SU-DHL-6 (cell line): ENCODE measurements at regions not wholly inside any gene's neighbourhood (a gene's known extent, or its start where the extent isn't known, plus 50 kb on each side); places are given as distances from the start of the nearest gene placed in this dataset.

Experiments
- H2AFZ ChIP-seq: fragments of 200-600 bp; sonication (generic); 2 replicates; pipeline ENCODE4 v1.6.1; 2014; ENCODE audit warnings: low read depth, mild to moderate bottlenecking, moderate library complexity, mixed read lengths, antibody characterized with exemption, low read length; ENCODE audit not compliant: severe bottlenecking
- H3F3A ChIP-seq: fragments of 200-600 bp; shearing (Covaris generic); 2 replicates; pipeline ENCODE4 v1.6.0; 2016; ENCODE audit warnings: antibody characterized with exemption, mild to moderate bottlenecking; ENCODE audit not compliant: insufficient read depth
- H3K27ac ChIP-seq: fragments of 200-600 bp; sonication (generic); 2 replicates; pipeline ENCODE4 v1.5.1; 2016; ENCODE audit warnings: low read depth, mild to moderate bottlenecking, low read length, moderate library complexity, mixed read lengths
- H3K27me3 ChIP-seq: fragments of 200-600 bp; sonication (generic), shearing (Covaris generic); 2 replicates; pipeline ENCODE4 v1.6.0; 2014; ENCODE audit warnings: mild to moderate bottlenecking, low read length
- H3K36me3 ChIP-seq: fragments of 200-600 bp; sonication (generic); 2 replicates; pipeline ENCODE4 v1.6.1; 2014; ENCODE audit warnings: mild to moderate bottlenecking, low read length, mixed read lengths
- H3K4me2 ChIP-seq: fragments of 300-600, 200-600 bp; shearing (Covaris generic), sonication (generic); 2 replicates; pipeline ENCODE4 v1.6.0; 2014; ENCODE audit warnings: low read length, low read depth, mild to moderate bottlenecking; ENCODE audit not compliant: poor library complexity, severe bottlenecking
- H3K4me3 ChIP-seq: fragments of 200-600 bp; sonication (generic); 2 replicates; pipeline ENCODE4 v1.5.1; 2014; ENCODE audit warnings: antibody characterized with exemption, low read length, mild to moderate bottlenecking, mixed read lengths; ENCODE audit not compliant: insufficient read depth, poor library complexity, severe bottlenecking
- H3K79me2 ChIP-seq: fragments of 200-600 bp; sonication (generic); 2 replicates; pipeline ENCODE4 v1.6.1; 2014; ENCODE audit warnings: mild to moderate bottlenecking, low read length, moderate library complexity; ENCODE audit not compliant: insufficient read depth
- H3K9ac ChIP-seq: fragments of 200-600 bp; sonication (generic); 2 replicates; pipeline ENCODE4 v1.7.0; 2014; ENCODE audit warnings: mild to moderate bottlenecking, low read length
- H3K9me2 ChIP-seq: fragments of 200-600 bp; sonication (generic); replicated peaks from 2 replicates; pipeline ENCODE4 v1.6.1; 2014; ENCODE audit warnings: low read length; ENCODE audit not compliant: insufficient read depth
- H3K9me3 ChIP-seq: fragments of 200-600 bp; sonication (generic); 2 replicates; pipeline ENCODE4 v1.6.1; 2014; ENCODE audit warnings: low read length, mixed read lengths; ENCODE audit not compliant: insufficient read depth
- H4K20me1 ChIP-seq: fragments of 200-600 bp; sonication (generic); 2 replicates; pipeline ENCODE4 v1.6.1; 2014; ENCODE audit warnings: low read depth, mild to moderate bottlenecking, antibody characterized with exemption, low read length, moderate library complexity, mixed read lengths
- EZH2phosphoT487 ChIP-seq: fragments of 200-600 bp; sonication (generic), shearing (Covaris generic); conservative IDR thresholded peaks from 2 replicates; pipeline ENCODE4 v1.6.1; 2018; ENCODE audit warnings: mild to moderate bottlenecking, antibody characterized with exemption, low read length, moderate library complexity, mixed read lengths
- TF ChIP-seq, protein P1 (sequence below): fragments of 200-600 bp; sonication (generic); IDR thresholded peaks from one replicate; pipeline ENCODE4 v1.5.1; 2017; ENCODE audit warnings: antibody characterized with exemption, mild to moderate bottlenecking, low read length, moderate library complexity; ENCODE audit not compliant: insufficient read depth, poor library complexity, severe bottlenecking

DNA sequence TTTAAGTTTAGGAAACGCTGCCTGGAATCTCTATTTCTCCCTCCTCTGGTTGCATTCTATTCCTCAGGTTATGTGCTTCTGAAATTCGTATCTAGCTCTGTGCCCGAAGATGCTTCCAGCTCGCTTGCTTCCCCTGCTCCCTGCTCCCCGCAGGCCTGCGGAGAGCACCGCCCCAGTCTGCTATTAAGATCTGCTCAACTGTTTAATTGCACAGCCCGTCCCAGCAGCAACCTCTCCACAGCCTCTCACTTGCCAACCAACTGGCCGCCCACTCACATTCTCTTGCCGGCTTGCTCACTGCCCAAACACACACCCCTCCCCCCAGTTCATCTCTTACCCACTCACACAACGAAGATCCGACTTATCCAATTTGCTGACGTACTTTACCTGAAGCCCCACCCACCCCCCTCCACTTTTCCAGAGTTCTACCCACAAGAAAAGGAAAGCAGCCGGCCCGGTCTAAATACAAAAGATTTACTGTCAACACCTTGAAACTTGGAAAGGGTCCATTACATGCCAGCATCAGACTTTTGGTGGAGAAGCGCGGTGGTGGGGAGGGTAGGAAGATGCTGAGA is 167.3 kb upstream of the KLF14 start:
- Histone ChIP-seq H3K79me2 (no peaks in the 10 kb centered on the region), H3K9me3 (no peaks in the 10 kb centered on the region), H4K20me1 (no peaks in the 10 kb centered on the region), H2AFZ (no peak overlapping the region), H3K27ac (no peak overlapping the region), H3K4me3 (no peak overlapping the region), H3K27me3 (no peaks in the 10 kb centered on the region), H3F3A (peaks cover 15% of the 10 kb centered on the region; the same call in 1 of the 2 replicates), H3K4me2 (no peak overlapping the region), H3K9ac (no peak overlapping the region), H3K36me3 (no peaks in the 10 kb centered on the region), H3K9me2 (no peaks in the 10 kb centered on the region)
- TF ChIP-seq EZH2phosphoT487 = no peak

DNA sequence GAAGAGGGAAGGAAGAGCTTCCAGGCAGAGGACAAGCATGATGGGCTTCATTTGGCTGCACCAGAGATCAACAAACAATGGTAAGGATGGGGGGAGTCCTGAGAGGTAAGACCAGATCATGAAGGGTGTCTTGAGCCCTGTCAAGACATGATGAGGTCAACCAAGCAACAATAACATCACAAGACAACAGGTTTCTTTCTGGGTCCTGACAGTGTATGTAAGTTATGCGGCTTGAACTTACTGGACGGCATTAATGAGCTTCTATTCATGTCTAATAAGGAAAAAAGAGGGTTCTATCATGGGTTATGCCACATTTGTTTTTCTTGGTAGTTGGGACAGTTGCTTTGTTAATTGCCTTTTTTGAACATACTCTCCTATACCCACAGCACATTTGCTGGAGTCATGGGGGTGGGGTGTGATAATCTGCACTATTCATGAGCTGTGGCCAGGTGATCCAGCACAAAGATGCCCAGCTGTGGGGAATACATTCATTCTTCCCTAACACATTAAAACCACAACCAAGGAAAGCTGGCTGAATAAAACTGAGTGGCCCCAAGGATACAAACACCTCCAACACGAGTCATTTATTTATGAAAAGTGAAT is 168.8 kb upstream of the KLF14 start:
- Histone ChIP-seq H3F3A (peaks cover 8% of the 10 kb centered on the region; the same call in 1 of the 2 replicates), H2AFZ (no peak overlapping the region), H3K9ac (no peak overlapping the region), H3K4me2 (no peak overlapping the region), H3K36me3 (no peaks in the 10 kb centered on the region), H3K9me2 (no peaks in the 10 kb centered on the region), H3K4me3 (no peak overlapping the region), H4K20me1 (no peaks in the 10 kb centered on the region), H3K9me3 (no peaks in the 10 kb centered on the region), H3K79me2 (no peaks in the 10 kb centered on the region), H3K27me3 (no peaks in the 10 kb centered on the region), H3K27ac (no peak overlapping the region)
- TF ChIP-seq EZH2phosphoT487 = no peak
- TF ChIP-seq, protein P1, sequence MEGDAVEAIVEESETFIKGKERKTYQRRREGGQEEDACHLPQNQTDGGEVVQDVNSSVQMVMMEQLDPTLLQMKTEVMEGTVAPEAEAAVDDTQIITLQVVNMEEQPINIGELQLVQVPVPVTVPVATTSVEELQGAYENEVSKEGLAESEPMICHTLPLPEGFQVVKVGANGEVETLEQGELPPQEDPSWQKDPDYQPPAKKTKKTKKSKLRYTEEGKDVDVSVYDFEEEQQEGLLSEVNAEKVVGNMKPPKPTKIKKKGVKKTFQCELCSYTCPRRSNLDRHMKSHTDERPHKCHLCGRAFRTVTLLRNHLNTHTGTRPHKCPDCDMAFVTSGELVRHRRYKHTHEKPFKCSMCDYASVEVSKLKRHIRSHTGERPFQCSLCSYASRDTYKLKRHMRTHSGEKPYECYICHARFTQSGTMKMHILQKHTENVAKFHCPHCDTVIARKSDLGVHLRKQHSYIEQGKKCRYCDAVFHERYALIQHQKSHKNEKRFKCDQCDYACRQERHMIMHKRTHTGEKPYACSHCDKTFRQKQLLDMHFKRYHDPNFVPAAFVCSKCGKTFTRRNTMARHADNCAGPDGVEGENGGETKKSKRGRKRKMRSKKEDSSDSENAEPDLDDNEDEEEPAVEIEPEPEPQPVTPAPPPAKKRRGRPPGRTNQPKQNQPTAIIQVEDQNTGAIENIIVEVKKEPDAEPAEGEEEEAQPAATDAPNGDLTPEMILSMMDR = no peak

DNA sequence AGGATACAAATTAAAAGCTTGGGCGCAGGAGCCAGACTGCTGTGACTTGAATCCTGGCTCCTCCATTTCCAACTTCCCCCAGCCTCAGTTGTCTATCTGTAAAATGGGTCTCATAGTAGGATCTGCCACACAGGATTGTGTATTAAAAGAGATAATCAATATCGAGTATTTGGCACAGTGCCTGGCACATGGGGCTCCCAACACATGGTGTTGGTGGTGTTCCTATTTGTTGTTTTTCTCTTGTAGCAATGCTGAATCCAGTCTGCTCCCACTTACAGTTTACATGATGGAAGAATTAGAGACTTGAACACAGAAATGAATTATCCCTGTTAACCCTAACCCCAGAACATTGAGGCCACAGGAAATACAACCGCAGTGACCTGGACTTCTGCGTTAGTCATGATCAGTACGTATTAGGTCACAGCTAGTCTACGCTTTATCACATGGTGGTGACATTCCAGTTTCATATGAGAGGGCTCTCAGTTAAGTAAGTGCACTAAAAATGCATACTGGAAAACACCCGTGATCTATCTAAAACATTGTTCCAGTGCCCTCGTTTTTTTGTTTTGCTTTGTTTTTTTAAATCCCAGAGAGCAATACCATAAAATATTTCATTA is 169.5 kb upstream of the KLF14 start:
- no peak overlapping the region for H3K27ac ChIP-seq

More for the DNA sequence above, 169.5 kb upstream of the KLF14 start:
- H3K36me3 ChIP-seq = no peaks in the 10 kb centered on the region
- H3K4me2 ChIP-seq = no peak overlapping the region
- peaks cover 8% of the 10 kb centered on the region; the same call in 1 of the 2 replicates for H3F3A ChIP-seq
- H4K20me1 ChIP-seq = no peaks in the 10 kb centered on the region
- no peak overlapping the region for H3K9ac ChIP-seq
- no peak overlapping the region for H2AFZ ChIP-seq
- no peaks in the 10 kb centered on the region for H3K79me2 ChIP-seq
- H3K27me3 ChIP-seq = no peaks in the 10 kb centered on the region
- no peaks in the 10 kb centered on the region for H3K9me2 ChIP-seq
- no peaks in the 10 kb centered on the region for H3K9me3 ChIP-seq
- H3K4me3 ChIP-seq = no peak overlapping the region
- TF ChIP-seq, protein P1 = no peak
- no peak for TF ChIP-seq EZH2phosphoT487
